ENCODE measurements at regions not wholly inside any gene's neighbourhood (a gene's known extent, or its start where the extent isn't known, plus 50 kb on each side); places are given as distances from the start of the nearest gene placed in this dataset.

DNA sequence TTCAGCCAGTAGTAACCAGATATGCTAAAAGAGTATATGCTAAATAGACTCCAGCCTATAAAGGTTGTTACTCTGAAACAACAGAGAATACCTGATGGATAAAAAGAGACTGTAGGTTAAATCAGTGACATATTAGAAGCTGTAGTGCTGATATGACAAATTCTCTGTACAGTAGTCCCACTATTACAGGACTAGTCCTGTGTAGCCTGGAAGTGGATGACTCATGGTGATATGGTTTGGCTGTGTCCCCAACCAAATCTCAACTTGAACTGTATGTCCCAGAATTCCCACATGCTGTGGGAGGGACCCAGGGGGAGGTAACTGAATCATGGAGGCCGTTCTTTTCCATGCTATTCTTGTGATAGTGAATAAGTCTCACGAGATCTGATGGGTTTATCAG is 276.2 kb upstream of the POU5F2 start:
- TF ChIP-seq, protein P1, sequence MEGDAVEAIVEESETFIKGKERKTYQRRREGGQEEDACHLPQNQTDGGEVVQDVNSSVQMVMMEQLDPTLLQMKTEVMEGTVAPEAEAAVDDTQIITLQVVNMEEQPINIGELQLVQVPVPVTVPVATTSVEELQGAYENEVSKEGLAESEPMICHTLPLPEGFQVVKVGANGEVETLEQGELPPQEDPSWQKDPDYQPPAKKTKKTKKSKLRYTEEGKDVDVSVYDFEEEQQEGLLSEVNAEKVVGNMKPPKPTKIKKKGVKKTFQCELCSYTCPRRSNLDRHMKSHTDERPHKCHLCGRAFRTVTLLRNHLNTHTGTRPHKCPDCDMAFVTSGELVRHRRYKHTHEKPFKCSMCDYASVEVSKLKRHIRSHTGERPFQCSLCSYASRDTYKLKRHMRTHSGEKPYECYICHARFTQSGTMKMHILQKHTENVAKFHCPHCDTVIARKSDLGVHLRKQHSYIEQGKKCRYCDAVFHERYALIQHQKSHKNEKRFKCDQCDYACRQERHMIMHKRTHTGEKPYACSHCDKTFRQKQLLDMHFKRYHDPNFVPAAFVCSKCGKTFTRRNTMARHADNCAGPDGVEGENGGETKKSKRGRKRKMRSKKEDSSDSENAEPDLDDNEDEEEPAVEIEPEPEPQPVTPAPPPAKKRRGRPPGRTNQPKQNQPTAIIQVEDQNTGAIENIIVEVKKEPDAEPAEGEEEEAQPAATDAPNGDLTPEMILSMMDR (conservative IDR thresholded peaks at IDR 0.05; ENCODE audit: low read depth, low read length) = no peak
- TF ChIP-seq BHLHE40 (IDR thresholded peaks at IDR 0.05; ENCODE audit: low read depth, low read length) (no peak), CHD1 (IDR thresholded peaks at IDR 0.05; ENCODE audit: low read depth, low read length) (no peak), RCOR1 (IDR thresholded peaks at IDR 0.05; ENCODE audit: insufficient replicate concordance, low read length) (no peak), POLR2A (IDR thresholded peaks at IDR 0.05; ENCODE audit: low read depth, low read length) (no peak), MAZ (IDR thresholded peaks at IDR 0.05; ENCODE audit: borderline replicate concordance, low read depth, low read length) (no peak), MXI1 (IDR thresholded peaks at IDR 0.05; ENCODE audit: borderline replicate concordance, low read depth, low read length) (no peak), CEBPB (IDR thresholded peaks at IDR 0.05; ENCODE audit: low read depth, low read length) (no peak), RFX5 (IDR thresholded peaks at IDR 0.05; ENCODE audit: low read depth, low read length) (no peak)
- TF ChIP-seq, protein P2, sequence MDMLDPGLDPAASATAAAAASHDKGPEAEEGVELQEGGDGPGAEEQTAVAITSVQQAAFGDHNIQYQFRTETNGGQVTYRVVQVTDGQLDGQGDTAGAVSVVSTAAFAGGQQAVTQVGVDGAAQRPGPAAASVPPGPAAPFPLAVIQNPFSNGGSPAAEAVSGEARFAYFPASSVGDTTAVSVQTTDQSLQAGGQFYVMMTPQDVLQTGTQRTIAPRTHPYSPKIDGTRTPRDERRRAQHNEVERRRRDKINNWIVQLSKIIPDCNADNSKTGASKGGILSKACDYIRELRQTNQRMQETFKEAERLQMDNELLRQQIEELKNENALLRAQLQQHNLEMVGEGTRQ (IDR thresholded peaks at IDR 0.05; ENCODE audit: low read depth, low read length) = no peak
- TF ChIP-seq, protein P3, sequence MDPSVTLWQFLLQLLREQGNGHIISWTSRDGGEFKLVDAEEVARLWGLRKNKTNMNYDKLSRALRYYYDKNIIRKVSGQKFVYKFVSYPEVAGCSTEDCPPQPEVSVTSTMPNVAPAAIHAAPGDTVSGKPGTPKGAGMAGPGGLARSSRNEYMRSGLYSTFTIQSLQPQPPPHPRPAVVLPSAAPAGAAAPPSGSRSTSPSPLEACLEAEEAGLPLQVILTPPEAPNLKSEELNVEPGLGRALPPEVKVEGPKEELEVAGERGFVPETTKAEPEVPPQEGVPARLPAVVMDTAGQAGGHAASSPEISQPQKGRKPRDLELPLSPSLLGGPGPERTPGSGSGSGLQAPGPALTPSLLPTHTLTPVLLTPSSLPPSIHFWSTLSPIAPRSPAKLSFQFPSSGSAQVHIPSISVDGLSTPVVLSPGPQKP (IDR thresholded peaks at IDR 0.05; ENCODE audit: borderline replicate concordance, low read depth, low read length) = no peak
